GM19023 (cell line): ENCODE measurements at regions not wholly inside any gene's neighbourhood (a gene's known extent, or its start where the extent isn't known, plus 50 kb on each side); places are given as distances from the start of the nearest gene placed in this dataset.

Experiments
- ATAC-seq: cut with Tn5 transposase; IDR thresholded peaks from one replicate; pipeline ENCODE4 v1.9.1; 2021; ENCODE audit warnings: mild to moderate bottlenecking, moderate library complexity; ENCODE audit not compliant: unreplicated experiment

DNA sequence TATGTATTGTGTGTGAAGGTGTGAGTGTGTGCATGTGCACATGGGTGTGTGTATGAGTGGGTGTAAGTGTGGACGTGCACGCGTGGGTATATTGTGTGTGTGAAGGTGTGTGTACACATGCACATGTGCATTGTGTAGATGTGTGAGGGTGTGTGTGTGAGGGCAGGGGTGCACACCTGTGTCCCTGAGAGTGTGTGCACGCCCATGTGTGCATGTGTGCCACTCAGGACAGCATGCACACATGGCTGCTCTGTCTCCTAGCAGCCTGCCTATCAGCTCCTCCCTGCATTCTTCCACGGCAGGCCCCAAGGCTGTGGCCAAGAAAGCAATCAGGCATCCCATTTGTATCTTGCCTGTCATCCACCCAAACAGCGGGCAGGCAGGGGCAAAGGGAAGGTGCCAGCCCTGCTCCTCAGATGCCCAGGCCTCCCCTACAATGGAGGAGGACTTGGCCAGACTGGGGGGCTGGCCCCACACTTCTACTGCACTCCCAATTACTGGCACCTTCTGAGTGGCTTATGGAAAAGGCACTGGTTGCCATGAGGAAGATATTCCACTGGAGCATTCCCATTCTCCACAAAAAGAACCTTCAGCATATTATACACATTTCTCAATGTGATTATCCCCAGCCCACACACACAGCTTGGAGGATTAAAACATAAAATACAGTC, 380.4 kb upstream of the ZMIZ1 start:
- no peak for ATAC-seq

DNA sequence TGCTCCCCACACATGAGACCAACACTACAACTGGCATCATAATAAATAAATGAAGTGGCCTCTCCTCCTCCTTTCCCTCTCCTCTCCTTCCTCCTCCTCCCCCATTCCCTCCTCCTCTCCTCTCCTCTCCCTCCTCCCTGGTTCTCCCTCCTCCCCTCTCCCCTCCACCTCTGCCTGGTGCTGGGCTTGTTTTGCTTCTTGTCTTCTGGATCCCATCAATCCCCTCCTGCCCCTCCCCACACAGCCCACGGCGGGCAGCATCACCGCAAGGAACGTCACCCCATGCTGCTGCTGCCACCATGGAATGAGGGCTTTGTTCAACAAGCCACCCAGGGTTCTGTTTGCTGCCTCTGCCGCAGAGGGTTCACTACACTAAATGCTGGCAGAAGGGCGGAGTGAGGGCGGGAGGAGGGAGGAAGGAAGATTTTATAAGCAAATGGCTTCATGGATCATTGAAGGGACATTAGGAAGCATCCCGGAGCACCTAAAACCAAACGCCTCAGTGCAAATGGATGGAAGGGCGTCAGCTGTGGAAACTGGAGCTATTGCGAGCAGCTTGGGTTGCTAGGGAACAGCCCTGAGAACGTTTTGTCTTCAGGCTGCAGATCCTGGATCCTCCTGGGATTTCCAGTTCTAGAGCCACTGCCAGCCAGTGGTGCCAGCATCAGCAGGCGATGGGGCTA, 379.7 kb upstream of the ZMIZ1 start:
- ATAC-seq = no peak

DNA sequence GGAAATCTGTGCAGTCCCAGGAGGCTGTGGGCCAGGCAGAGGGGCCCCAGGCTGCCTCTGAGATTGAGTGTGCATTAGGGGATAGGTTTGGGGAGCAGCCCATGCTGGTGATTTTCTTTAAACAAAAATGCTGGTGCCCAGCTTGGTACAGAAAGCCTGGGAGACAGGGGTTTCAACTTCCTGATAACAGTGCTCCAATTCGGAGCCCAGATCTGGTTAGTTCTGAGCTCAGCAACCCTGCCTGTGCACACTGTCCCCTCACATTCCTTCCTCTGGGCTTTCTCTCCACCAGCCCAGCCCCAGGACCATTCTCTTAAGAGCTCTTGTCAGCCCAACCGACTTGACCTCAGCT, 379.2 kb upstream of the ZMIZ1 start:
- no peak for ATAC-seq

DNA sequence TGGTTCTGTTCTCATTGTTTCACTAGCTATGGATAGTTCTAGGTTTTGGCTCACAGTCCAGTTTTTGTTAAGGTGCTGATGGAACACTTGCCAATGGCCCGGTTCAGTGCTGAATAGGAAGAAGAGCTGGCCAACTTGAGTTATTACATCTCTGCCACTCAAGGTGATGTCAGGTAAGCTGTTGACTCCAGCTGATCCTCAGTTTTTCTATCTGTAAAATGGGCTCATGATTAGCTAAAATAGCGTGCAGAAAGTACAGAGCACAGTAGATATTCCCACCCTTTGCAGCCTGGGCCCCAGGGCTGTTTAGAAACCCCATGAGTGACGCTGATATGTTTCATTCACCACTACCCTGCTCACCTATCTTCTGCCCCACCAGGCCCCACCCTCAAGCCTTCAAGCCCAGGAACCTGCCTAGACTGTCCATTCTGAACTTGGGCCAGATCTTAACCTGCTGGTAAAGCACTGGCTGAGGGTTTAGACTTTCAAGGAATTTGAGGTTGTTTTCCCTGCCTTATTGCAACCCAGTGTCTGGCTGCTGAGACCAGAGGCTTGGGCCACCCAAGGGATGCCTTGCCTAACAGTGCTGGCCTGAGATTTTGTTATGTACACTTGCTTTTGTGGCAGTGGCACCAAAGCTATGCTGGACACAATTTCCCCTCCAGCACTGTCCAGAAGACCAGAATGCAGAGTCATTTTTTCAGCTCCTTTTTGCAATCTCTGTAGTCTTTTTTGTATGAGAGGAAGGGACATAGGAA, 378.2 kb upstream of the ZMIZ1 start:
- no peak for ATAC-seq

DNA sequence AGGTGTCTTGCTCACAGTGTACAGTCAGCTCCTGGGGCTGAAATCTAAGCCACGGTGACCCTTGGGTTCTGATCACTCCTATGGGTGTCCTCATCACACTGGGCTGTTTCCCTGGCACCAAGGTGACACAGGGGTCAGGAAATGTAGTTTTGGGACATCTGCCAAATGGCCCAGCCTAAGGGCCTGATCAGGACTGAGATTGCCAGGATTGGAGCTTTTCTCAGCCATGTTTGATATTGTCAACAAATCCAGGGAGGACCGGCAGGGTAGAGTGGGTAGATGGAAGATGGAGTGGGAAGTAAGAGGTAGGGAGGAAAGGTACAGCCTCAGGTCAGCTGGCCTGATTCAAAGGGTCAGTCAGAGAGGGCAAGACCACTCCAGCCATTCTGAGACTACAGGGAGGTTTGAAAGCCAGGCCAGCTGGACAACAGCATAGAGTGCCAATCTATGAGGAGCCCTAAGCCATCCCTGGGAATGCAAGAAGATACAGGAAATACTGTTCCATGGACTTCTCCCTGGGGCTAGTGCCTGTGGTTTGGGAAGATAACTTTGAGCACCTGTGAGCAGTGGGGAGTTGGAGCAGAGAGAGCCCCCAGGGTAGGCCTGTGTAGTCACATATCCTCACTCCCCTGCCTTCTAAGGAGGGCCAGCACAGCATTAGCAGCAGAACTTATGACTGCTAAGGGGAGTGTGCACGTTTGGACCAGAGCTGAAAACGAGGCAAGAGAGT, 377.3 kb upstream of the ZMIZ1 start:
- ATAC-seq = no peak

DNA sequence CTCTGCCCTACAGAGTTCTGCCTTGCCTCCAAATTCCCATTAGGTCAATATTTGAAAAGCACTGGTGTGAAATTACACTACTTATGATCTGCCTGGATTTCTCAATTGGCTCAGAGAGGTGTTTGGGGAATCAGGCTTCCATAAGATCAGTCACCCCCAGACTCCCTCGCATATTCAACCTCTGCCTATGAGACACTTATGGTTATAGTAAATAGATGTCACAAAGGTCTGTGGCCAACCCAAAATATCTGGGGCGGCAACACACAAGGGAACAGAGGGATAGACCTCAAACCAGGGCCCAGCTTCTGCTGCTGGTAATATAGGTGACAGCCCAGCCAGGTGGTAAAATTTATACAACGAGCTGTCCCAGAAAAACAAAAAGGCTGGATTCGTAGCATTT, 376.7 kb upstream of the ZMIZ1 start:
- ATAC-seq = no peak

DNA sequence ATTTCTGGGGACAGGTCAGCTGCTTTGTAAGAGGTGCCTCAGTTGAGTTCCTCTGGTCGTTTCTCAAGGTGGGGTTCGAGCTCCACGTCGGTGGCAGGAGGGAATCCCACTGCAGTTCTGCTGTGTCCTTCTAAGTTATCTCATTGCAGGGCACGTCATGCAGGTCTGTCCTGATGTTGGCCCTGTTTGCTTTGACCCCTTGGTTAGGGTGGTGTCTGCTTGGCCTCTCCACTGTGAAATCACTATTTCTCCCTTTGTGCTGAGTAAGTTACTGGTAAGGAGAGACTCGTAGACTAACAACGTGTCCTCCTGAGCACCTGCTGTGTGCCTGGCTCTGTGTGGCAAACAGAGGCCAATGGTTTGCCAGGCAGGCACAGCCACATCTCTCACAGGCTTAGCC, 372.9 kb upstream of the ZMIZ1 start:
- ATAC-seq = no peak

DNA sequence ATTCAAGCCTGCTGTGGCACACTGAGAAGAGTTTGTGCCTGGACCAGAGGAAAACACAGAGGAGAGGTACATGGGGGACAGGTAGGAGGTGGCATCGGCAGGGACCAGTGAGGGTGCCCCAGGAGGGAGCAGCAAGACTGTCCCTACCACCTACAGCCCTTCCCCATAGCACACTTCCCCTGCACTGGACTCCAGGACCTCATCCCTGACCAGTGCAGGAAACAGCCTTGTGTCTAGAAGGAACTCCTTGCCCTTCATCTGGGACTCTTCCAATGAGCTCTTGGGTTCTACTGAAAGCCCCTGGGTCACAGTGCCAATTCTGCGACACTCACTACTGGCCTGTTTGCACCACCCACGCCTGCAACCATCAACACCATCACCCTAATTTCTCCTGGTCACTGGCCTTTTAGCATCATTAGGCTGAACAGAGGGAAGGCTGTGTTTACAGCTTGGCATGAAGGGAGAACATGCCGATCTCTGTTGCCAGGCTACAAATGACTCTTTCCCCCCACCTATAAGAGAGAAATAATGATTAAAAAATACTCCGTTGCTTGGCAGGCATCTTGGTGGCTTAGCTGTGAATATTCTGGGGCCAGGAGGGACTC, 371.9 kb upstream of the ZMIZ1 start:
- no peak for ATAC-seq

DNA sequence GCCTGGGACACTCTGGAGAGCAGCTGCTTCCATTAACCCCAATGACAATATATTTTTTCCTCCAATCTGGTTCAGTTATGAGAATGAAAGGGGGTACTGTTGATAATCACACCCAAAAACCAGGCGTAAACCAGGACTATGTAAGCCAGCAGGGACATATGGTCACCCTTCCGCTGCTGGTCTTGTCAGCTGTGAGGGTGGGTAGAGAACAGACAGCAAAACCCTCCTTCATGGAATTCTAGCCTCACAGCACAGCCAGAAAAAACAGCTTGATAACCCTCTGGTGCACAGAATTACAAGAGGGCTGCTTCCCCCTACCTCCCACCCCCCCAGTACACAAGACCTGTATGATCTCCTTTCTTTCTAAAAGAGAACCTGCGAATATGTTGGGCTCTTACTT, 368.8 kb upstream of the ZMIZ1 start:
- no peak for ATAC-seq

DNA sequence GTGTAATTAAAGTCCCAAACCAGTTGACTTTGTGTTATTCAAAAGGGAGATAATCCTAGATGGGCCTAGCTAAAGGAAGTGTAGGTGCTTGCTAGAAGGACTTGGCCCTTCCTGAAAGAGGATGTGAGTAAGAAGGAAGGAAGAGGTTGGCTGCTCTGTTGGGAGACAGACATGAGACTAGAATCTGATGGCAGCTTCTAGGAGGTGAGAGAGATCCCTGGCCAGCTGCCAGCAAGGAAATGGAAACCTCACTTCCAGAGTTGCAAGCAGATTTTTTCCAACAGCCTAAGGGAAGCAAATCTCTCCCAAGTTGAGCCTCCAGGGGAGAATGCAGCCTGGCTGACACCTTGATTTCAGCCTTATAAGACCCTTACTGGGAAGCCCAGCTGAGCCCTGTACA, 368.4 kb upstream of the ZMIZ1 start:
- no peak for ATAC-seq

DNA sequence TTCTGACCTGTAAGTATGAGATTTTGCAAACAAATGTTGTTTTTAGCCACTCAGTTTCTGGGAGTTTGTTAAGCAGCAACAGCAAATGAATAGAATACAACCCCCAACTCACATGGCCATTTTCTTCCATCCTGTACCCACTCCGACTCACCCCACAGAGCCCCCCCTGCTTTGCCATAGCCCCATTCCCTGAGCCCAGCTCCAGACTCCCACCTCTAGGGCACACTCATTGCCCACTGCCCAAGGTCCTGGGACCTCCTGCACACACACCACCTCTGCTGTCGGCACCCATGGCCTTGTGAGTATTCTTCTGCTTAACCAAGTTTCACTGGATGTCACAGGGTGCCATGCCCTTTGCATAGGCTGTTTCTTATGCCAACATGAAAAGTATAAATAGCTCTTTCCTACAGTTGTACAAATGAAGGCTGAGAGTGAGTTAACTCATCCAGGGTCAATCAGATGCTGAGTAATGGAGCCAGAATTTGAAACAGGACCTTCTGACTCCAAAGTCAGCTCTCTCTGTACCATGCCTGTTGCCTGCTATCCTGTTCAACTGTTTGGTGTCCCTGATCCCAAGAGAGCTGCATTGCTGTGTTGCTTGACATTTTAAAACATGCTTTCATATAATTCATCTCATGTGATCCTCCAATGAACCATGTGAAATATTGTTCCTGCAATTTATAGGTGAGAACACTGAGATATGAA, 367.8 kb upstream of the ZMIZ1 start:
- no peak for ATAC-seq

DNA sequence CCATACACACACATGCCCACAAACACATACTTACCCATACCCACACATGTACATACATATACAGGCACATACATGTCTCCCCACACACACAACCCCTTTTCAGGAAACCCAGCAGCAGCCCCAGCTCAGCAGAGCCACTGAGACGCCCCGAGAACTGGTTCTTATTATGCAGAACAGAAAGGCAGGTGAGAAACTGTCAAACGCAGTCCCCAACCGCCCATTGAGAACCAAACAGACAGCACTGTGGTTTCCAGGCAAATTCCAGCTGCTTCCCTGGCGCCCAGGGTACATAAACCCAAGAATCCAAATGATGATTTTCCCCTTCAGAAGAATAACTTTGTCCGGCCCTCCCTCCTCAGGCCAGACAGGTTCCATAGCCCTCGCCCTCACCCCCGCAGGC, 366.6 kb upstream of the ZMIZ1 start:
- no peak for ATAC-seq

DNA sequence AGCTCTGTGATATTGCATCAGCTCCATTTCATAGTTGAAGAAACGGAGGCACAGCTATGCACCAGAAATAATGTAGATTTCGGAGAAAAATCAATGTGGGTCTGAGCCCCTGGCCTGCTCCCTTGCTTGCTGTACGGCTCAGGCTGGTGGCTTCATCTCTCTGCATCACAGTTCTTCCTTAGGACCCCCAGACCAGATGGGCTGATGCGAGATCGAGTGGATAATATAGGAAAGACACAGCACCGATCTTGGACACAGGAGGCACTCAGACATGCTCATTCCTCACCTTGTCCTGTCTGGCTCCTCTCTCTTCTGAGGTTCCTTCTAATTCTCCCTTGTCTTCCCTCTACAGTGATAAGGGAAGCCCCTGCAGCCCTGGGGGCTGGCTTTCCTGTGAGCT, 365.9 kb upstream of the ZMIZ1 start:
- no peak for ATAC-seq

DNA sequence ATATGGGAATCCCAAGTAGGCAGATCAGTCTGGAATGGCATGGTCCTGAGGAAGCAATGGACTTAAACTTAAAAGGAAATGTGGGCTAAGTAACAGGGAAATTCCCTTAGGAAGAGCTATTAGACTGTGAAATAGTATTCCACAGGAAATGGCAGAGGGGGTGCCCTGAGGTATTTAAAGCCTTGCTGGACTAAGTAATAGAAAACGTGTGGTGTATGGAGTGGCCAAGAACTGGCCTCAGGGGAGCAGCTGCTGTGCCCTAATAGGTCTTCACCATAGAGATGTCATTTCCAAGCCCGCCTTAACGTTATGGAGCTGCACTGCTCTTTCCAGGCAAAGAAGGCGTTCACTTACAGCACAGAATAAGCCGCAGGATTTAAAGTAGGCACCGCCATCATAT, 365.2 kb upstream of the ZMIZ1 start:
- no peak for ATAC-seq

DNA sequence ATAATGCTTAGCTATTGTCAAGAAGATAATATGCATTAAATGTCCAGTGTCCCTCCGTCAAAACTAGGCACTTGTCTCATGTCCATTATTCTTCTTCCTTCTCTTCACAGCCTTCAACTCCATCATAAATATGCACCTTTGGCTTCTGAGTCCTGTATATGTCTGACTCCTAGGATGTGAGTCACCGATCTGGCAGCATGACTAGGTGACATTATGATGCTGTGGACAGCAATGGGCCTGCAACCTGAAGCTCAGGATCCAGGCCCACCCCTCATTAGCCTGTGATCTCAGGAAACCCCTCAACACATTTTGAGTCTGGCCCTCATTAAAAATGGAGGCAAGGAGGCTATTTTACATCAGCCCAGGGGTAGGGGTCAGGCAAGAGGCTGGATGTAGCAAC, 362.5 kb upstream of the ZMIZ1 start:
- ATAC-seq = no peak

DNA sequence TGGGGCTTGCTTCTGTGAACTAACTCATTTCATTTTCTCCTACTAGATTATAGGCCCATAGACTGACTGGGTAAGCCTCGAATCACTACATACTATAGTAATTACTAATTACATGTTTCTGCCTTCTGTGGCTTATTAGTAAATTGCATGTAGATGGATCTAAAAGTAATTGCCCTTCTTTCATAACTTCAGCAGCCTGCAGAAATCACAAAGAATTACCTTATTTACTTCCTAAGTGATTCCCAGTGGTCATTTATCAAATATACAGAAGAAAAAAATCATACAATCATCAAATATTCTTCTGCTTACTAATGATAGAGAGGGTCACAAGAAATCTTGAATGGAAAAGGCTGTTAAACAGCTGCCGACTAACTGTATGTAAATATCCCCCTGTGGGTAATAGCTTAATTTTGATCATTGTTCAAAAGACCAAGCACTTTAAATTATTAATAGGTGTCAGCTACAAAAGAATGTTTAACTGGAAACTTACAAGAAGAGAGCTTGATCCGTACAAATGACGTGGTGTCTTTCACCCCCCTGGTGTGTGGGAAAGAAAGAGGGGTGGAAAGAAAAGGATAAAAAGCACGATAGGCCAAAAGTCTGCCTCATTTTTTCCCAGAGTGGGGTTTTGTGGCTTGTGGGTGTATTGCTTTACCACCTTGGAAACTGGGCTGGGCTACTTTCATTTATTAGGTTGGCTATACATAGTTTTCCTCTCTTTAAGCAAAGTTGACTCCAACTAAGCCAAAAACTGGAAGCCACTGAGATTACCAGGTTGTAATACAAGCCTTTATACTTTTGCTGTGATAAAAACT, 361.8 kb upstream of the ZMIZ1 start:
- ATAC-seq = no peak

DNA sequence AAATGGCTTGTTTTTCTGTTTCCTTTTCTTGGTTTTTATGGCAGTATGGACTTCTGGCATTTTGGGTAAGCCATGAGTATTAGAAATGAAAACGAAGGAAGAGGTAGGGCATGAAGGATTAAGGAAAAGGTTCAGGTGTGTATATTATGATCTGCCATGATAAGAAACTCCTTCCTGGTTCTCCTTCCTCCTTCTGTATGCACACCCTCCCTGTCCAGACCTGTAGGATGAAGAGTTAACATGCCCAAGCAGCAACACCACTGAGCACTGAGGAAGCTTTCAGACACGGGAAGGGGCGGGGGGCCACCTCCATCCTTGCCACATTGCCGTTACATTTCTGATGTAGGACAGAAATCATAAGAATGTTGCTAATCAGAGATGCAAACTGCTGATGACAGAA, 361.0 kb upstream of the ZMIZ1 start:
- no peak for ATAC-seq

DNA sequence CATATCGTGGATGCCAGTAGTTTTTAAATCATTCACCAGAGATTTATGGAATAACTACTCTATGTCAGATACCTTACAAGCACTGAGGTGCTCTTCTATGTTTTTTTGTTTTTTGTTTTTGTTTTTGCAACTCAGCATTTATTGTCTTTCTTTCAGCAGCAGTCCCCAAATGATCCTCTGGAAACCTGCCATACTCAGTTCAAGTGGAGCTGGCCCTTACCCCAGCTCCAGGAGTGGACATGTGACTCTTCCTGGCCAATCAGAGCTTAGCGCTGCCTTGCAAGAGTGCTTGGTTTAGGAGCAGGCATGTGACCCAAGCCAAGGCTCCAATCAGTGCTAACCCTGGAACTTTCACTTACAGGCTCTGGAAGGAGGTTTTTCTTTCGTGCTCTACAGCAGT, 356.6 kb upstream of the ZMIZ1 start:
- ATAC-seq = no peak

DNA sequence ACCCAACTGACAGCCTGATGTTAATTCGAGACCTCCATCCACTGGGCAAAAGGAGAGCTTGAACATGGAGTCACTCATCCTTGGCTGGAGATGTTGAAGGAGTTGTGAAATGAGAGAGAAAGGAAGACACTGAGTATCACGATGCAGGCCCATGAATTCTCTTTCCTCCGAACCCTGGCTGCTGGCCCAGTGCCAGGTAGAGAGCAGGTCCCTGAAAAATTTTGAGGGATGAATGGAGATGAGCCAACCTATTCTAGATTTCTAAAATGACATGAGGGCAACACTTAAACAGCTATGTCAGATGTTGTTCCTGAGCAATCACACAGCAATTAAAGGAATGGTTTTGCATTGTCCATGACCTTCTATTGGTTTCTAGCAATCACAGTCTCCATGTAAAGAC, 355.1 kb upstream of the ZMIZ1 start:
- ATAC-seq = no peak

DNA sequence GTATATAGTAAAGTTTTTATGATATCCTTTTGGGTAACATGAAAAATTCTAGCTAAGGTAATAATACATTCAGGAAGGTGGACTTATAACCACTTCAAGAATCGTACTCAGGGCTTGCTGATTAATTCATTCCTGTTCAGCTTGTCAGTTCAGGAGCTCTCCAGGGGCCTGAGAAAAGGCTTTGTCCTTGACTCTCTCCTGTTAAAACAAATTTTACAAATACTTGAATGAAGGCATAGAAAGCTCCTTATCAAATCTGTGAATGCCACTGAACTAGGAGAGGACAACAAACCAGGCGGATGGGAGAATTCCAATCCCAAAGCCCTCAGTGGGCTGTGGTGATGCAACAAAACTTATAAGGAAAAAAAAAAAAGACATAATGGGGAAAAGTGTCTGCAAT, 354.5 kb upstream of the ZMIZ1 start:
- ATAC-seq = no peak
